ENCODE measurements at regions not wholly inside any gene's neighbourhood (a gene's known extent, or its start where the extent isn't known, plus 50 kb on each side); places are given as distances from the start of the nearest gene placed in this dataset.
"Not testable (repeated sequence)": the region's sequence is repeated elsewhere in the genome, so short reads cannot be mapped to it uniquely, and the experiment has no call there.

DNA sequence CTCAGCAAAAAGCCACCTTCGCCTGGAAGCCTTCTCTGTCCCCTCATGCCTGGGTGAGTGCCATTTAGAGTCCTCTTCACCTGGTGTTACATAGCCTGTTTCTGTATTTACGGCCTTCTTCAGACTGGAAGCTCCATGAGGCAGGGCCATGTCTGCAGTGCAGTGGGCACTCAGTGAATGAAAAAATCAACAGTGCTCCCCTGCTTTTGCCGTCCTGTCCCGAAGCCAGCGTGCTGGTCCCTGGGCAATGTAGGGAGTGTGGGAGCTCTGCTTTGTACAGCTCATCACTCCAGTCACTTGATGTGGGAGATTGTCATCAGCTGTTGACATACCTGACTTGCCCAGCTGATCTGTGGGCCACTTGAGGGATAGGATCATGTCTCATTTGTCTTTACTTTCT lies 129.0 kb upstream of the TSHZ3 start:
- no peak for TF ChIP-seq CTCF (IDR thresholded peaks at IDR 0.05; ENCODE audit: control extremely low read depth, extremely low read depth)
- no peak for ATAC-seq (ENCODE audit: insufficient read depth, low FRiP score)
- Histone ChIP-seq H3K36me3 (ENCODE audit: control insufficient read depth in 4 of 4, insufficient read depth in 4 of 4, low read length in 4 of 4) (no peaks in the 10 kb centered on the region), H3K27ac (ENCODE audit: low read depth in 1 of 2, low read length in 1 of 2) (no peak overlapping the region), H3K4me1 (ENCODE audit: control insufficient read depth in 5 of 5, insufficient read depth in 5 of 5, low read length in 5 of 5) (no peaks in the 10 kb centered on the region), H3K4me3 (no peak overlapping the region), H3K9ac (ENCODE audit: insufficient read depth in 1 of 2, low read length in 2 of 2) (no peak overlapping the region), H3K27me3 (ENCODE audit: control insufficient read depth in 3 of 3, insufficient read depth in 3 of 3, low read length in 2 of 3) (no peaks in the 10 kb centered on the region), H3K9me3 (ENCODE audit: control insufficient read depth in 4 of 4, insufficient read depth in 3 of 4, low read length in 3 of 4) (peaks cover 0 to under 1% (median 0%) of the 10 kb centered on the region in 4 donors)
- no peak for DNase-seq
- whole genome bisulfite sequencing, 2 donors, result 90 to 91% methylated on average over 5 of the region's 5 CpGs

GRCh38 chr19:31483226-31483857 lies 134.1 kb upstream of the TSHZ3 start:
- Histone ChIP-seq H3K9ac (ENCODE audit: insufficient read depth in 1 of 2, low read length in 2 of 2) (no peak overlapping the region), H3K36me3 (ENCODE audit: control insufficient read depth in 4 of 4, insufficient read depth in 4 of 4, low read length in 4 of 4) (no peaks in the 10 kb centered on the region), H3K9me3 (ENCODE audit: control insufficient read depth in 4 of 4, insufficient read depth in 3 of 4, low read length in 3 of 4) (peaks cover 0 to 7% (median 2%) of the 10 kb centered on the region in 4 donors), H3K27ac (ENCODE audit: low read depth in 1 of 2, low read length in 1 of 2) (no peak overlapping the region), H3K4me3 (no peak overlapping the region), H3K27me3 (ENCODE audit: control insufficient read depth in 3 of 3, insufficient read depth in 3 of 3, low read length in 2 of 3) (no peaks in the 10 kb centered on the region), H3K4me1 (ENCODE audit: control insufficient read depth in 5 of 5, insufficient read depth in 5 of 5, low read length in 5 of 5) (no peaks in the 10 kb centered on the region)
- TF ChIP-seq CTCF (IDR thresholded peaks at IDR 0.05; ENCODE audit: control extremely low read depth, extremely low read depth), result no peak
- ATAC-seq (ENCODE audit: insufficient read depth, low FRiP score) (no peak), DNase-seq (no peak)

DNA sequence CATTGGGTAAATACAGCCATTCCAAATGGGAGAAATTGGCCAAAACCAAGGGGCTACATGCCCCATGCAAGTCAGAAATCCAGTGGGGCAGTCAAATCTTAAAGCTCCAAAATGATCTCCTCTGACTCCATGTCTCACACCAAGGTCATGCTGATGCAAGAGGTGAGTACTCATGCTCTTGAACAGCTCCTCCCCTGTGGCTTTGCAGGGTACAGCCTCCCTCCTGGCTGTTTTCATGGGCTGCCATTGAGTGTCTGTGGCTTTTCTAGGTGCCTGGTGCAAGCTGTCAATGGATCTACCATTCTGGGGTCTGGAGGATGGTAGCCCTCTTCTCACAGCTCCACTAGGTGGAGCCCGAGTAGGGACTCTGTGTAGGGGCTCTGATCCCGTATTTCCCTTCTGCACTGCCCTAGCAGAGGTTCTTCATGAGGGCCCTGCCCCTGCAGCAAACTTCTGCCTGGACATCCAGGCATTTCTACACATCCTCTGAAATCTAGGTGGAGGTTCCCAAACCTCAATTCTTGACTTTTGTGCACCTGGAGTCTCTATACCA lies 135.7 kb upstream of the TSHZ3 start:
- H3K9ac ChIP-seq (ENCODE audit: insufficient read depth in 1 of 2, low read length in 2 of 2); H3K27me3 ChIP-seq (ENCODE audit: control insufficient read depth in 3 of 3, insufficient read depth in 3 of 3, low read length in 2 of 3); H3K36me3 ChIP-seq (ENCODE audit: control insufficient read depth in 4 of 4, insufficient read depth in 4 of 4, low read length in 4 of 4); H3K27ac ChIP-seq (ENCODE audit: low read depth in 1 of 2, low read length in 1 of 2); ATAC-seq (ENCODE audit: insufficient read depth, low FRiP score); H3K4me3 ChIP-seq; H3K9me3 ChIP-seq (ENCODE audit: control insufficient read depth in 4 of 4, insufficient read depth in 3 of 4, low read length in 3 of 4); DNase-seq; H3K4me1 ChIP-seq (ENCODE audit: control insufficient read depth in 5 of 5, insufficient read depth in 5 of 5, low read length in 5 of 5): not testable (repeated sequence)
- WGBS, 2 donors, result 68 to 70% methylated on average over 2 of the region's 2 CpGs

DNA sequence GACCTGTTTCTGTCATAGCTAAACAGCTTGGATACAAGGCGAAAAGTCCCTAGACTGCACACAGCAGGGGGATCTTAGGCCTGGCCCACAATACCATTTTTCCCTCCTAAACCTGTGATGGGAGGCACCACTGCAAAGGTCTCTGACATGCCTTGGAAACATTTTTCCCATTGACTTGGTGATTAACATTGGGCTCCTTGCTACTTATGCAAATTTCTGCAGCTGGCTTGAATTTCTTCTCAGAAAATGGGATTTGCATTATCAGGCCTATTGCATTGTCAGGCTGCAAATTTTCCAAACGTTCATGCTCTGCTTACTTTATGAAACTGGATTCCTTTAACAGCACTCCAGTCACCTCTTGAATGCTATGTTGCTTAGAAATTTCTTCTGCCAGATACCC lies 136.2 kb upstream of the TSHZ3 start:
- Histone ChIP-seq H3K4me3 (no peak overlapping the region), H3K9me3 (ENCODE audit: control insufficient read depth in 4 of 4, insufficient read depth in 3 of 4, low read length in 3 of 4) (peaks cover 0 to 7% (median 2%) of the 10 kb centered on the region in 4 donors), H3K9ac (ENCODE audit: insufficient read depth in 1 of 2, low read length in 2 of 2) (no peak overlapping the region), H3K27ac (ENCODE audit: low read depth in 1 of 2, low read length in 1 of 2) (no peak overlapping the region), H3K36me3 (ENCODE audit: control insufficient read depth in 4 of 4, insufficient read depth in 4 of 4, low read length in 4 of 4) (no peaks in the 10 kb centered on the region), H3K4me1 (ENCODE audit: control insufficient read depth in 5 of 5, insufficient read depth in 5 of 5, low read length in 5 of 5) (no peaks in the 10 kb centered on the region), H3K27me3 (ENCODE audit: control insufficient read depth in 3 of 3, insufficient read depth in 3 of 3, low read length in 2 of 3) (no peaks in the 10 kb centered on the region)
- WGBS, 2 donors, result 61 to 79% methylated on average over 2 of the region's 2 CpGs
- no peak for ATAC-seq (ENCODE audit: insufficient read depth, low FRiP score)
- TF ChIP-seq CTCF (IDR thresholded peaks at IDR 0.05; ENCODE audit: control extremely low read depth, extremely low read depth), result no peak
- no peak for DNase-seq

Data from lung (tissue), 11 donors.